WERI-Rb-1 (cell line): ENCODE measurements at regions not wholly inside any gene's neighbourhood (a gene's known extent, or its start where the extent isn't known, plus 50 kb on each side); places are given as distances from the start of the nearest gene placed in this dataset.

Experiments
- DNase-seq: peaks from one replicate; pipeline ENCODE4 v3.0.0-alpha.2; 2020
- H3K27ac ChIP-seq: fragments of 250-450 bp; sonication (Bioruptor Pico); 2 replicates; pipeline ENCODE4 v1.5.1; 2020; ENCODE audit warnings: mild to moderate bottlenecking, moderate library complexity
- H3K27me3 ChIP-seq: fragments of 250-450 bp; sonication (Bioruptor Pico); 2 replicates; pipeline ENCODE4 v1.5.1; 2021; ENCODE audit warnings: mild to moderate bottlenecking, low read depth, moderate library complexity; ENCODE audit not compliant: insufficient read depth, severe bottlenecking
- H3K36me3 ChIP-seq: fragments of 250-450 bp; sonication (Bioruptor Pico); 2 replicates; pipeline ENCODE4 v1.5.1; 2020; ENCODE audit warnings: mild to moderate bottlenecking, moderate library complexity
- H3K4me3 ChIP-seq: 2 replicates; pipeline ENCODE4 v1.5.1; 2011; ENCODE audit warnings: low read depth, mild to moderate bottlenecking, control low read depth, low read length
- H3K9me3 ChIP-seq: fragments of 250-450 bp; sonication (Bioruptor Pico); 2 replicates; pipeline ENCODE4 v1.5.1; 2021; ENCODE audit warnings: mild to moderate bottlenecking, moderate library complexity; ENCODE audit not compliant: severe bottlenecking
- TF ChIP-seq, protein P1 (sequence below): IDR thresholded peaks from 2 replicates; pipeline ENCODE4 v1.5.1; 2011; ENCODE audit warnings: low read depth, mild to moderate bottlenecking, control low read depth, inconsistent platforms, low read length

DNA sequence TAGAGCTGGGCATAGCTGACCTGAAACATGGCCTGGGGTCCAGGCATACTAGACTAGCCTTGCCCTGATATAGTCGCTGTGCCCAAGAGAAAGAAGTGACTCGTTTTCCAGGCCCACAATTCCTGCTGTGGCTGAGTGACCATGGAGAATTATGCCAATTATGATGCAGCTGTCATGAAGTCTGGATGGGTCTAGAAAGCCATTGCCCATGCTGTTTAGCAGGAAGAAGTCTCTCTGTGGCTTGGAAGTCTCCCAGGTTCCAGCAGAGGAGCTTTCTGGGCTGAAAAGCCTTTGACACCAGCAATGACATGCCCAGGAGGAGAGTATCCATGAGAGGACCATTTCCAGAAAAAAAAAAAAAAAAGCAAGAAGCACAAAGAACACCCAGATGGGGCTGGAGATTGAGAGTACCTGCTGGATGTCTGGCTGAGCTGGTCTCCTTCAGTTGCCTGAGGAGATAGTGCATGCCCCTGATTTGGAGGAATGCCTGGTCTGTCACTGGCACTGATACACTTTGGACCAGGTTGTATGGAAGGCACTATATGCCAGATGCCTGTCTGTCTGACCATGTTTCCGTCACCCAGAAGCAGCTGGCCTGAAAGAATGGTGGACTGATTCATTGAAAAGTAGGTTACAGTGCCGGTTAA lies 128.0 kb upstream of the EPB41L4A start:
- TF ChIP-seq, protein P1, sequence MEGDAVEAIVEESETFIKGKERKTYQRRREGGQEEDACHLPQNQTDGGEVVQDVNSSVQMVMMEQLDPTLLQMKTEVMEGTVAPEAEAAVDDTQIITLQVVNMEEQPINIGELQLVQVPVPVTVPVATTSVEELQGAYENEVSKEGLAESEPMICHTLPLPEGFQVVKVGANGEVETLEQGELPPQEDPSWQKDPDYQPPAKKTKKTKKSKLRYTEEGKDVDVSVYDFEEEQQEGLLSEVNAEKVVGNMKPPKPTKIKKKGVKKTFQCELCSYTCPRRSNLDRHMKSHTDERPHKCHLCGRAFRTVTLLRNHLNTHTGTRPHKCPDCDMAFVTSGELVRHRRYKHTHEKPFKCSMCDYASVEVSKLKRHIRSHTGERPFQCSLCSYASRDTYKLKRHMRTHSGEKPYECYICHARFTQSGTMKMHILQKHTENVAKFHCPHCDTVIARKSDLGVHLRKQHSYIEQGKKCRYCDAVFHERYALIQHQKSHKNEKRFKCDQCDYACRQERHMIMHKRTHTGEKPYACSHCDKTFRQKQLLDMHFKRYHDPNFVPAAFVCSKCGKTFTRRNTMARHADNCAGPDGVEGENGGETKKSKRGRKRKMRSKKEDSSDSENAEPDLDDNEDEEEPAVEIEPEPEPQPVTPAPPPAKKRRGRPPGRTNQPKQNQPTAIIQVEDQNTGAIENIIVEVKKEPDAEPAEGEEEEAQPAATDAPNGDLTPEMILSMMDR = no peak
- no peak overlapping the region for H3K27ac ChIP-seq

DNA sequence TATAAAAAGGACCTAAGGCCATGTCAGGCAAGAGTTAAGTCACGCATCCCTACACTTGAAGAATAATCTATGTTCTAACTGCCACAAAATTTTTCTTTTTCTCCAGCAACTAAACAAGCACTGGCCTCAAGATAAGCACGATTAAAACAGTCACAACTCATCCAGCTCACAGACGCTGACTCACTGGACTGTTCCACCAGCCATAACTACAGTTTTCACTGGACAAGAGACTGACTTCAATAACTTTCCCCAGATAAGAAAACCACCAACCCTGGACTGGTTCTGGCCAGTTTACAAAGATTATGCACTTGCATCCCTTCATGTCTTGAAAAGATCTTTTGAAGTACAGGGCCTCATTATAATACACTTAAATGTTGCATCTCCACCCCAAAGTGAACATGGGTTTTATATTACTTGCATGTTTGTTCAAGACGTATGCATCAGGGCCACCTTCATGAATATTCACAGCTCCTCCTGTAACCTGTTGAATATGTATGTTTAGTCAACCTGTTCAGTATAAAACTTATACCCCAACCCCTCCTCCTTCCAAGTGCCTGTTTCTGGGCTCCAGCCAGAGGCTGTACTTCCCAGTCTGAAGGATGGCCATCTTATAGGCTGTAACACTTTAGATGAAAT lies 129.3 kb upstream of the EPB41L4A start:
- TF ChIP-seq, protein P1 = no peak
- Histone ChIP-seq H3K4me3 (no peak overlapping the region), H3K27me3 (no peaks in the 10 kb centered on the region), H3K36me3 (no peaks in the 10 kb centered on the region), H3K27ac (no peak overlapping the region), H3K9me3 (no peaks in the 10 kb centered on the region)
- DNase-seq = no peak

More for the DNA sequence above, 128.0 kb upstream of the EPB41L4A start:
- Histone ChIP-seq H3K36me3 (no peaks in the 10 kb centered on the region), H3K9me3 (no peaks in the 10 kb centered on the region), H3K4me3 (no peak overlapping the region), H3K27me3 (no peaks in the 10 kb centered on the region)
- no peak for DNase-seq

DNA sequence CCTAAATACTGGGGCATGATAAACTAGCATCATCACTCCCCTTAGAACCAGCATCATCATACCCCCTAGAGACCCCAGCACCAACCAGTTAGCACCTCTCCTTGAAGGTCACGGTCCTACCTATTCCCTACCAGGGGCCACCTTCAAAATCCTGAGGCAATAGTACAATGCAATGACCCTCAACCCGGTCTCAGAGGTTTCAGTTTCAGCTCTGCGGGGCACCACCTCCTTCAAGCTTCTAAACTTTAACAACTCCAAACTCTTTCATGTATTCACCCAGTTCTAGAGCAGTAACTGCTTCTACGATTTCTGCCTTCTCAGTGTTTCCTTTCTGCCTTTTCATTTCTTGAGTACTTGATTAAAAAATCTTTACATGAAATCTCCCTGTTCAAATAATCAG lies 130.1 kb upstream of the EPB41L4A start:
- H3K4me3 ChIP-seq = no peak overlapping the region
- no peaks in the 10 kb centered on the region for H3K9me3 ChIP-seq
- TF ChIP-seq, protein P1 = no peak
- no peak overlapping the region for H3K27ac ChIP-seq
- H3K27me3 ChIP-seq = no peaks in the 10 kb centered on the region
- no peaks in the 10 kb centered on the region for H3K36me3 ChIP-seq
- no peak for DNase-seq

DNA sequence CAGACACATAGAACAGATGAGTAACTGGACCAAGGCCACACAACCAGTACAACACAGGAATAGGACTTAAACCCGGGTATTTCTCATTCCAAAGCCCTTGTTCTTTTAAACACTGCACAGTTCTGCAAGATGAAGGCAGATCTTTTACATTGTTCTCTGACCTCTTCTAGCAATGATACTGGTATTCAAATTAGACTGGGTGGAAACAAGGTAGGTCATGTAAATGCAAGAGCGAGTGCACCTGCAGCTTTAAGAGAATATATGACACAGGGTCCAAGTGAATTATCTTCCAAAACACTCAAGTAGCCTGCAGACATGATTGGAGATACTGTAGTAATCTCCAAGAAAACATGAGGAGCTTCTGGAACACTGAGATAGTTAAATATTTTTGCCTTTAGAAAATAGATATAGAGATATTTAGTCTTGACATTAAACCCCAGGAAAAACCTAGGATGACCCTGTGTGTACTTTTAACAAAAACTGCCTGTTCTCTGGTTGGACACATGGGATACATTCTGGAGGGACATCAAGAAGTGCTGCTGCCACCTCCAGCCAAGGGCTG lies 130.6 kb upstream of the EPB41L4A start:
- Histone ChIP-seq H3K36me3 (no peaks in the 10 kb centered on the region), H3K27ac (no peak overlapping the region)
- no peak for DNase-seq

DNA sequence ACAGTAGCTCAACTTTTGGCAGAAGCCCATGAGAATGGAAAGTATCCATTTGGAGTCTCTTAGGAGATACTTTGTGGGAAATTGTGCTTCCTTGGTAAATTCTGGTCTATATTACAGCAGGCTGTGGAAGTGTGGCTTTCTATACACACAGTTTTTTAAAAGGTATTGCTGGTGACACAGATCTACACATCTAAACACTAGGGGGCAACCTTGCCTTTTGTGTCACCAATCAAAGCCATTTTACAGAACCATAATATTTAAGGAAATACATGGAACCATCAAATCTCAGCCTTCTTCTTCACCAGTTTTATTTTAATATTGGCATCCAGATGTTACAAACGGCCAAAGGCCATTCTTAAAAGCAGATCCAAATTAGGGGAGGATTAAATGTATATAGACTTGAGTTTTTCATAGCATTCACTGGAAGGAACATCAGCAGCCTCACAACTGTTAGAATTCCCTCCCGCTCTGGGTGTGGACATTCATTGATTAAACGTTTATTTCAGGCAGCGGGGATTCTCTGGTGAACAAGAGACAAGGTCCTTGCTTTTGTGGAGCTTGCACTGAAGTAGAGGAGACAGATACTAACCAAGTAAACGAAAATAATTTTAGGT lies 132.4 kb upstream of the EPB41L4A start:
- H3K27ac ChIP-seq = no peak overlapping the region
- DNase-seq = peak; percentile 20

More for the DNA sequence above, 130.6 kb upstream of the EPB41L4A start:
- Histone ChIP-seq H3K4me3 (no peak overlapping the region), H3K9me3 (no peaks in the 10 kb centered on the region), H3K27me3 (no peaks in the 10 kb centered on the region)
- TF ChIP-seq, protein P1 = no peak

More for the DNA sequence above, 132.4 kb upstream of the EPB41L4A start:
- Histone ChIP-seq H3K27me3 (no peaks in the 10 kb centered on the region), H3K36me3 (no peaks in the 10 kb centered on the region), H3K4me3 (no peak overlapping the region), H3K9me3 (no peaks in the 10 kb centered on the region)
- TF ChIP-seq, protein P1 = peak; percentile 62
